ENCODE measurements at regions not wholly inside any gene's neighbourhood (a gene's known extent, or its start where the extent isn't known, plus 50 kb on each side); places are given as distances from the start of the nearest gene placed in this dataset.
A peak's percentile ranks its signal among the peaks of the same experiment; 100 is the strongest.
"Not testable (repeated sequence)": the region's sequence is repeated elsewhere in the genome, so short reads cannot be mapped to it uniquely, and the experiment has no call there.

DNA sequence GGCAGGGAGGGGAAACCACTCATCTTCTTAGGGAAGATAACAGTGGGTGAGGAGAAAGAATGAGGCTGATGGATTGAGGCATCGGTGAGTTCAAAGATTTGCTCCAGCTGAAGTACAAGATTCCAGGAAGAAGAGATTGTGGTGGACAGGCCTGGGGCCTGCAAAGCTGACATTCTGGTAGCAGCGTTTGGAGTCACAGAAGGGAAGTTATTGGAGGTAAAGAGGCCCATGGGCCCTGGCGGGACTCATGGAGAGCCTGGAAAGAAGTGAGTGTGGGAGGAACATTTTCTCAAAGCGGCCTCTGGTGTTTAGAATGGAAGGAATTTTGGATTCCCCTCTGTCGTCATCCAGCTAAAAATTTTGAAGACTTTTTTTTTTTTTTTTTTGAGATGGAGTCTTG is 160.0 kb upstream of the KLF6 start:
- no peak for DNase-seq (ENCODE audit: low read depth, low spot score)

DNA sequence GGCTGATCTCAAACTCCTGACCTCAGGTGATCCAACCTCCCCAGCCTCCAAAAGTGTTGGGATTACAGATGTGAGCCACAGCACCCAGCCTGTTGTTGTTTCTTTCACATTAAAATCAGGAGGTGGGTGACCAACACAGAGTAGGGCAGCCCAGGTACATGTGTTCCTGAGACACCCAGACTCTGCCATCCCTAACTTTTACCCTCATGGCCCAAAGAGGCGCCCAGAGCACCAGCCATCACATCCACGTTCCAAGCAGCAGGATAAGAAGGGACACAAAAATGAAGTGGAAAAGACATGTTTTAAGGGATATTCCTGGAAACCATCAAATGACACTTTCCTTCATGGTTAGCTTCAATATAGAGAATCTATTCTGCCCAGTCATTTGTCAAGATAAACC is 159.6 kb upstream of the KLF6 start:
- DNase-seq (ENCODE audit: low read depth, low spot score), result no peak

DNA sequence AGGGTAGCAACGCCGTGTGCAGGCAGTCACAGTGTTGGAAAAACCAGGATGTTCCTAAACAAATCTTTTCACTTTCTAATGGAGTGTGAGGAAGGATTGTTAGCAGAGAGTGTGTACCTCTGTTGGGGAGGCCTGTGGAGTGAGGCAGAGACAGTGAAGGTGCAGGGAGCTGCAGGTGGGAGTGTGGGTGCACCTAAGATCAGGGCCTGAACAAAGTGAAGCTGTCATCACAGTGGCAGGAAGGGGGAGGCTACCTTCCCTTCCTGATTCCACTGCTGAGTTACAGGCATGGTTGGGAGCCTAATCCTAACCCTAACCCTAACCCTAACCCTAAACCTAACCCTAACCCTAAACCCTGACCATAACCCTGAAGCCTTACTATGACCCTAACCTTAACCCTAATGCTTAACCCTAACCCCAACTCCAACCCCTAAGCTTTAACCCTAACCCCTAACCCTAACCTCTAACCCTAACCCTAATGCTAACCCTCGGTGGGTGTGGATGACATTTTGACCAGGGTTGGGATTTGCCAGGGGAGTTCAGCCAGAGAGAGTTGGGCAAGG is 158.8 kb upstream of the KLF6 start:
- DNase-seq (ENCODE audit: low read depth, low spot score), result no peak

DNA sequence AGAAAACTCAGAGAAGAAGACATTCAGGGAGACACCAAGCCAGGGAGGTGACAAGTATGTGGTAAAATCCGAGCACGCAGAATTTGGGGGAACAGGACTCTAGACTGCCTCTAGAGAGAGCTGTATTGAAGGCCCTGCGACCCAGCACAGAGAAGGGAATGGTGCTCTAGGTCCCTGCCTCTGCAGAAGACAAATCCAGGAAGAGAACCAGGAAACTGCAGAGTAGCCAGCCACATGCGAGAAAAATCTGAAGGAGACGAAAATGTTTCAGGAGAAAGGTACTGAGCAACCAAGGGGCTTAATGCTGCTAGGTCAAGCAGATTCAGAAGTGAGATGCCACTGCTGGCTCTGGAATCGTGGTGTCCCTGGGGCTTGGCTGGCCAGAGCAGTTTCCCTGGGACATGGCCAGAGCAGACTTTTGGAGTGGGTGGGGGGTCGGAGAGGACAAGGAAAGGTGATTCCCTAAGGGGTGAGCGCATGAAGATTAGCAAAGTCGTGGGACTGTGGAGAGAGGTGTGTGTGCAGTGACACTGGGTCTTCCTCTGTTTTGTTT is 158.0 kb upstream of the KLF6 start:
- DNase-seq (ENCODE audit: low read depth, low spot score), result no peak

DNA sequence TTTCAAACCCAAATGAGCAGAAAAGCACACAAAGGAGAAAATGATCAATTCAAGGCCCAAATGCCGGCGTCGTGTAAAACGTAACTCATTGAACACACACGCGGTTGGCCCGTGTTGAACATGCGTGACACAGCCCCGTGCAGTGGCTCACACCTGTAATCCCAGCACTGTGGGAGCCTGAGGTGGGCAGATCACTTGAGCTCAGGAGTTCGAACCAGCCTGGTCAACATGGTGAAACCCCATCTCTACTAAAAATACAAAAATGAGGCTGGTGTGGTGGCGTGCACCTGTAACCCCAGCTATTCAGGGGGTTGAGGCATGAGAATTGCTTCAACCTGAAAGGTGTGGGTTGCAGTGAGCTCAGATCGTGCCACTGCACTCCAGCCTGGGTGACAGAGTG is 156.7 kb upstream of the KLF6 start:
- no peak for DNase-seq (ENCODE audit: low read depth, low spot score)

DNA sequence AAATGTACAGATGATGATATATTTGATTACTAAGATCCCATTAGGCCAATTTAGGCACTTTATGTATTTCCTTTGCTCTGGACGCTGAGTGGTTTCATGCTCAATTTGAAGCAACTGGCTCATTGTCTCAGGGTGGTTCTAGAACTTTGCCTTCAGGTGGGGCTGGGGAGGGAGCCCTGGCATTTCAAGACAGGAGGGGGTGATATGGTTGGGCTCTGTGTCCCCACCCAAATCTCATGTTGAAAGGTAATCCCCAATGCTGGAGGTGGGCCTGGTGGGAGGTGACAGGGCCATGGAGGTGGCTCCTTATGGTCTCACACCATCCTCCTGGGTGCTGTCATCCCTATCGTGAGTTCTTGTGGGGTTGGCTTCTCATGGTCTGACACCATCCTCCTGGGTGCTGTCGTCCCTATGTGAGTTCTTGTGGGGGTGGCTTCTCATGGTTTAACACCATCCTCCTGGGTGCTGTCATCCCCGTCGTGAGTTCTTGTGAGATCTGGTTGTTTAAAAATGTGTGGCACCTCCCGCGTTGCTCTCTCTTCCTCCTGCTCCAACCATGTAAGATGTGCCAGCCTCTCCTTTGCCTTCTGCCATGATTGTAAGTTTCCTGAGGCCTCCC is 151.5 kb upstream of the KLF6 start:
- no peak for DNase-seq (ENCODE audit: low read depth, low spot score)

DNA sequence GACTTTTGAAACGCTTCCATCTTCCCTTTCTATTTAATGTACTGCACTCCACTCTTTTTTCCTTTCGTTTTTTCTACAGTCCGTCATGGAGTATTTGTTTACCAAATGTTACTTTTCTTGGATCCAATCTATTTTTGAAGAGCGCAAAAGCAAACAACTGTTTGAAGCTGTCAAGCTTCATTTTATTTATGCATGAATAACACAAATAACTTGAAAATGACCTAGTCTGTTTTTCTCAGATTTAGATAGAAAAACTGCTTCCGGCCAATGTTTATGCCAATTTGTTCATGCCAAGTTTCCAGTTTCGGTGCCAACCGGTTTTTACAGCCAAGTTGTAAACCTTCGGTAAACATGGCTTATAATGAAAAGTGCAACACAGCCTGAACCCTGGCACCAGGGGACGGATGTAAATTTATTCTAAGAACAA is 150.9 kb upstream of the KLF6 start:
- peak; percentile 89 for DNase-seq (ENCODE audit: low read depth, low spot score)

DNA sequence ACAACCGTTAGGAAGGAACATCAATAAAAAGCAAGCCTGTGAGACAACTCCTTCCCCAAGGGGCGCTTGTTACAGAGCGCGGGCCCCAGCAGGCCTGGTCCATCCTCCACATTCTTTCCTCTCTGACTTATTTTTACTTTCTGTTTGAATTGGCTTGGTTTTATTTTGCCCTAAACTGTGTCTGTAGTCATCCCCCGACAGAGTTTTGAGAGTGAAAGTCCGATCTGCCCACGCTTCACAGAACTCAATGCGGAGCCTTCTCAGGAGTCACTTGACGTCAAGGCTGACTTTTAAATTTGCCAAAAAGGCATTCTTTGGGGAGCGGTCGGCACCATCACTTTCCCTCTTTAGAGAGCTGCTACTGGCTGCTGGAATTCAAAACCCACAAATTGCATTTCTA is 150.1 kb upstream of the KLF6 start:
- peak; percentile 87 for DNase-seq (ENCODE audit: low read depth, low spot score)

DNA sequence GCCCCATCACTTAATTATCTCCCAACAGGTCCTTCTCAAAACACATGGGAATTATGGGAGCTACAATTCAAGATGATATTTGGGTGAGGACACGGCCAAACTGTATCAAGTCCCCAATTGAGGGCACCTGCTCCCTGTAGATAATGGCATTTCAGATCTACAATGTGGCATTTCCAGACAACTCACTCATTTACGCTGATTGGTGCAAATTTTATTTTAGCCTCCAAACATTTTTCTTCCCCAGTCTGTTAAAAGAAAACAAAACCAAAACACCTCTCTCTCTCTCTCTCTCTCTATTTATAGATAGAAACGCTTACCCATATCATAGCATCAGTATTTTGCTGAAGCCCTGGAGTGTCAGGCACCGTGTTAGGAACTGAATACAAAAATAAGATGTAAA is 148.7 kb upstream of the KLF6 start:
- DNase-seq (ENCODE audit: low read depth, low spot score), result no peak

DNA sequence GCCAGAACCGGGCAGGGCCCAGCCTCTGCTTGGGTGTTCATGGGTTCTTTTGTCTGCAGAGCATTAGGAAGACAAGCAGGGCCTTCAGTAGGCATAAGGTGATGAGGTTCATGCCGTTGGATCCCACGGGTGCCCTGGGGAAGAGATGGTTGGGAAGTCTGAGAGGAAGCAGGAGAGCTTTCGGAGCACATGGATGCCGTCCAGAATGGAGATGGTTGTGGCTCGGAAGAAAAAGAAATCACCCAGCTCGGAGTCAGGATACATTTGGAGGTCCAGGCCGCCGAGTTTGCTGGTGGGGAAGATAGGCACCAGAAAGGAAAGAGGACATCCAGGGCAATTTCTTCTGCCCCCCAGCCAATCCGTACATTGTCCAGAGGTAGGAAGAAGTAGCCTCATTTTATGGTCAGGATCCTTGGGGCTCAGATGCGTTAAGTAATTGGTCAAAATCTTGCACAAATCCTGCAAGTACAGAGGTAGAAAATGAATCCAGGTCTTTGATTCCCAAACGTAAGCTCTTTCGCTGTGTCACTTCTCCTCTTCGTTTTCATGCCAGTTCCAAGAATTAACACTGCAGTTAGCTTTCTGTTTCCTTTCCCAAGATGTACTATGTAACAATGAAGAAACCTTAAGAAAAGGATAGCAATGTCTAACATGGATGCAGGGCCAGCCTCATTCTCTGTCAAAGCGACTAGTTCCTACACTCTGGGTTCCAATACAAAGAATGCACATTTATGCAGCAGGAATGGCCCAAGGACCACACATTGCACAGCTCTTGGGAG is 147.8 kb upstream of the KLF6 start:
- no peak for DNase-seq (ENCODE audit: low read depth, low spot score)

DNA sequence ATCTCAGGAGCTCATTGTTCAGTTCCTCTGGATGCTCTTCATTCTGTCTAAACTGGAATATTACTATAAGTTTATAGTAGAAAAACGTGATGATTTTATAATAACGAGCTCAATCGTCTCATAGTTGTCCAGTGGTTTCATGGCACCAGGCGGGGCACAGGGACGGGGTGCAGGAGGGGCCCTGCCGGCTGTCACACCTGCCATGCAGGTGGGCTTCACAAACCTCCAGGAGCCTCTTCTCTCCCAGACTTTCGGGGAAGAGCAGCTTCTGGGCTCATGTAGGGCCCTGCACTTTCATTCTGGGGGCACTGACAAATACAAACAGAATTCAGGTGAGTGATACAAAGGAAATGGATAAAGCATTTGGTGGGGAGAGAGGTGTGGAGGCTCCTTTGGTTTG is 146.9 kb upstream of the KLF6 start:
- DNase-seq (ENCODE audit: low read depth, low spot score), result no peak

DNA sequence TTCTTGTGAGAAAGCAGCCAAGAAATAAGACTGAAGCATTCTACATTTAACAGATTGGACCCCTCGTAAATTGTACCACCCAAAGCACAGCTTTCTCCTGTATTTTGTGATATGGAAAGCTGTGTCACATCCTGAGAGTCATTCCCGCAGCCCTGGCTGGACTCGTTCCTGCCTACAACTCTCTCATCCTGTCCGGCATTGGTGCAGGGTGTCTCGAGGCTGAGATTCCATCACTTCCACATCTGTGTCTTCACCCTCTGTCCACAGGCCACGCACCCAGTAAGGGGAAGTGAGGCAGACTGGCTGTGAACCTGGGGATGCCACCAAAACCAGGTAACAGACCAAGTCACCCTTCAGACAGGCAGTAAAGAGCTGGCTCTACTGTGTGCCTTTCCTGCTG is 146.2 kb upstream of the KLF6 start:
- no peak for DNase-seq (ENCODE audit: low read depth, low spot score)

DNA sequence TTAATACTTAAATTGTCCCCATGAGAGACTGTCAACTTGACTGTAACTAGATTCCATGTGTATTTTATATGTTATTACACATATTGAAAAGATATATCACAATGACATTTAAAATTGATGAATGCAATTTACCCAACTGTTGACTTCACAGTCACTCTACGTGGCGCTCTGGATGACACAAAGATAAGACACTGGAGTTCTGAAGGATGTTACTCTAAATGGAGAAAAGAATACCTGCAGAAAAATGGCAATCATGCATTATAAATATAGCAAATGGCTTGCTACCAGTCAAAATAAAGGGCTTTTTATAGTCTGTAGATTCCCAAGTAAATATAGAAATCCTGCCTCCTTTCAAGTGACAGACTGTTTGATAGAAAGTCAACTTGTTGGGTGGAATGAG is 143.6 kb upstream of the KLF6 start:
- DNase-seq (ENCODE audit: low read depth, low spot score), result no peak

DNA sequence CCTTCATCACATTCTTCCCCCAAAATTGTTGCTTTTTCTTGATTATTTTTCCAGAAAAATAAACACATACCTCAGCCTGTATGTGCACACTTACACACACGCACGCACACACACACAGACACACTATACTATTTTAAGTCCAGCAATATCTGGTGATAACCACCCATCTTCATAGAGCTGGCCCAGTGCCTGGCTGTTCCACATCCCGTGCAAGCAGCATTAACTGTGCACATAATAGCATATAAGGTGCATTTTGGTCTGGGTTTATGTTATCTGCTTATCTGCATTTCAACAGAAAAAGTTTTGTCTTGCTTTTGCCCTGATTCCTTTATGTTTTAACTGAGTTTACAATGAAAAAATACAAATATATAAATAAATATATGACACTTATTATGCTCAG is 143.1 kb upstream of the KLF6 start:
- no peak for DNase-seq (ENCODE audit: low read depth, low spot score)

DNA sequence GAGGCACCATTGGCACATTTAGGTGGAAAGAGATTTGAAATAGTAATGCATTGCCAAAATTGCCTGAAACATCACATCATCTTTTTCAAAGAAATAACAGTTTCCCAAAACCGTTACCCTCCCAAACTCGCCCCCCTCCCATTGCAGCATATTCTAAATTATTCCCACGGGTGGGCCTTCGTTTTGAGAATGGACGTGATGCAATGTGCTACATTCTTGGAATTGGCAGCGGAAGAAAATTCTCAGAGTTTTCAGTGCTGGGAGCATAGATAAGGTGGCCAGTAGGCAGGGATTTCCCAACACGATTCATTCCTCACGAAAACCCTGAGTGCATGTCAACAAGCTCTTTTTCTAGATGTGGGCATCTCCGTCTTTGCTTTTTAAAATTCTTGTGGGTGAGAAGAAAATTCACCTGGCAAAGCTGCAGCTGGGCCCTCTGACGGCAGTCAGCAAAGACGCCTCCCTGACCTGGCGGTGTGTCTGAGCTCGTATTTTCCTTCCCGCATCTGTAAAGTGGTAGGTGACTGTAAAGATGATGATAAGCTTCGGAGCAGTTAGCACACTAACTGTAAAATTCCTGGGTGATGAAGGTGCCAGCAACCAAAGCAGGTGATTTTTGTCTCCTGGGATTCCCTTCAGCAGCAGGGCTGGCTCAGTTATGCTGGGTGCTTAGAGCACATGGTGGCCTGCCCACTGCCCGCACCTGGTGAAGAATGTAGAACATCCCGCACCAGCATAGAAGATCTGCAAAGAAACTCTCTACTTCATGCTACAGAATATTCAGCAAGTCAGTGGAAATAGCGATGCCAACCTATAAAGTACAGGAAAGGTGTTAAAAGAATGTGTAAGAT is 141.9 kb upstream of the KLF6 start:
- peak; percentile 81 for DNase-seq (ENCODE audit: low read depth, low spot score)

DNA sequence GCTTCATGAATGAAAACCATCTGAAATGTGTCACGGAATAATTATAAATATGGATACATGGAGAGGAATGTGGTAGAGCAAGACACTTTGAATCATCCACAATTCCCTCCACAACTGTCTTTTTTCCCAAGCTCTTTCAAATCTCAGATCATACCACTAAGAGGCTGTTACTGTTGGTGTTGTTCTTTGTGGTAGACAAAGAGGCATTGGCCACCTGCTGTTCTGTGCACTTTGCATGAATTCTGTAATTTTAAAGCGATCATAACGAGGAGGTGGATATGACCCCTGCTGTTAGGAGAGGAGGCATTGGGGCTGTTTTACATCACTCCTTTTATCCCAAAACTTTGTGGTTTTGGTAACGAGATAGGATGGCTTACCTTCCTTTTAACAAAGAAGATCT is 141.2 kb upstream of the KLF6 start:
- DNase-seq (ENCODE audit: low read depth, low spot score), result no peak

DNA sequence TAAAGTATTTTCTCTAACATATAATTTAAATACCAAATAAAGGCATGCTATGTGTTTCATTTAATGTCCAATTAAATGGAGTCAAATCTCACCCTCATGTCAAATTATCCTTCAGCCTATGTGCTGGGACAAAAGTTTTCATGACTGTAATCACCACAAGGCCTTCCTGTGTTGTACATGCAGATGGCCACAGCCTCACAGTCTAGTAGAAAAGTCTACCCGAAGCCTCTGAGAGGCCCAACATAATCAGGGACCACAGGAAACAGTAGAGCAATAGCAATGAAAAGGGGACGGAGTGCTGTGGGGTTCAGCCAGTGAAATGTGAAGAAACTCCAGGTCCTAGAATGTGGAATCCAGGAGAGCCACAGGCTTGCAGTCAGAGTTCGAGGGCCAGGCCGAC is 140.2 kb upstream of the KLF6 start:
- no peak for DNase-seq (ENCODE audit: low read depth, low spot score)

DNA sequence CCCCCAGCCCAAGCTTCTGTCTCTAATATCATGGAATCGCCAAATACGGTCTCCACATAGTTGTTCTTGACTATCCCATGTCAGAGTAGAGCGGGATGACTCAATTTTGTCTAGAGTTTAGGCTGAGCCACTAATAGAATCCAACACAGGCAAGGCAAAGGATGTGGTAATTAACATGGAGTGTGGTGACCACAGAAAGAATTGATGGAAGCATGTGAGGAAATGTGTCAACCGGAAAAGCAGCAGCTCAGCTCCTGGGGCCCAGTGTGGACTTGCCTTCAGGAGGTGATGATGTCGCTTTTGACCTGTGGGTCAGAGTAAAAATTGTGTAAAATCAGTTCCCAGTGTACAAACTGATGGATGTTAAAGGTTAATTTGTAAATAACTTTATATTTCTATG is 139.3 kb upstream of the KLF6 start:
- DNase-seq (ENCODE audit: low read depth, low spot score), result peak; percentile 77

DNA sequence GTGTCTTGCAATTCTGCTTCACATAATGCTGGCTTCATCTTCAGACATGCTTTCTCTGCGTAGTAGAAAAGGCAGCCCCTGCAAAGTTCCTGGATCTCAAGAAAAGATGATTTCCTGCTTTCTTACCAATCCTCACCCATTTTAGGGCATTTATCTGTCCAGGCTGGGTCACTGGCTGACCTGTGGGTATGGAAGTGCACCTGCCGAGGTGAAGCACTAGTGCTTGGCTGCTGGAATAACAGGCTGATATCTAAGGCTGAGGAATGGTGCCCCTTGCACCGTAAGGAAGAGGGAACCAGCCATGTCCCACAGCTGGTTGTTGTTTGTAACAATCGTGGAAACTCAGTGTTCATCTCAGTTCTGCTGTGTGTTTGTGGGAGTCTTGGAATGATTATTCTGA is 138.0 kb upstream of the KLF6 start:
- DNase-seq (ENCODE audit: low read depth, low spot score), result no peak

DNA sequence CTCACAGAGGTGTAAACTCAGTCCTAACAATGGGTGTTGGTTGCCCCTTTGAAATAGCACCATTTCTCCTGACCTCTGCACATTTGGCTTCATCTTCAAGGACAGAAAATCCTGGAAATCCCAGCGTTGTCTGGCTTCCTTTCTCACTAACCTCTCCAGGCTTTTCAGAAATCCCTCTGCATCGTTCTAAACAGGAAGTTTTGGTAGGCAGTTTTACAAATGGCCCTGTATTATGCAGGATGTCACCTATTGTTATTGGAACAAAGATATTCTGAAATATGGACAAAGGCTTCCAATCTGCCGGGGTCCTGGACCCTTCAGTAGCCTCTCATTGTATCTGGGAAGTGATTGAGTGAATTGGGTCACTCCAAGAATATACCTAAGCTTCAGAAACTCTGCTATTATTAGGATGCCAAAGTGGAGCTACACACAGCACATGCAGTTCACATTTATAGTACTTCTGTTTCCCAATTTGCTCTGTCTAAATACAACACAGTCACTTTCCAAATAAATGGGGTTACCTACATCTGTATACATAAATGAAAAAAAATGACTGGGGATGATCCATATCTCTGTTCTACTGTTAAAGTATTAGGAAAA is 134.8 kb upstream of the KLF6 start:
- DNase-seq (ENCODE audit: low read depth, low spot score), result no peak

DNA sequence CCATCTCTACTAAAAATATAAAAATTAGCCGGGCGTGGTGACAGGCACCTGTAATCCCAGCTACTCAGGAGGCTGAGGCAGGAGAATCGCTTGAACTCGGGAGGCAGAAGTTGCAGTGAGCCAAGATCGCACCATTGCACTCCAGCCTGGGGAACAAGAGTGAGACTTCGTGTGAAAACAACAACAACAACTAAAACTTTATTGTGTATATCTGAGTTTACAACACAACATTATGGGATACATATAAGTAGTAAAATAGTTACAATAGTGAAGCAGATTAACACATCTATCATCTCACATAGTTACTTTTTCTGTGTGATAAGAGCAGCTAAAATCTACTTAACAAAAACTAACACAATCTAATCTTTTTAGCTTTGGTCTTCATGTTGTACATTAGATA is 132.4 kb upstream of the KLF6 start:
- DNase-seq (ENCODE audit: low read depth, low spot score), result not testable (repeated sequence)

DNA sequence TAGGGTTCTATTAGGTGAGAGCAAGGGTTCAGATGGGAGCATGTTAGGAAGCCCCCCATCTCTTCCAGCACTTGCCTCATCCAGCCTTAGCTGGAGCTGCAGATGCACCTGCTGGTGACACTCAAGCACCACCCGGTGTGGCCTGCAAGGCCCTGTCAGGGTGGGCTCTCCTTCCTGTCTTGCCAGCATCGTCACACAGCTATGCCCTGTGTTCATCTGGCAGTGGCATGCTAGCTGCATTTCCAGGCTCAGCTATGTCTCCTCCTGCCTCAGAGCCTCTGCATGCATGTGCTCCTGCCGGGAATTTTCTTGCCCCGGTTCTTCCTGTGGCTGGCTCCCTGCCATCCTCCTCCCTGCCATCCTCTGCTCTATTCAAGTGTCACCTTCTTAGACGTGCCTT is 129.7 kb upstream of the KLF6 start:
- DNase-seq (ENCODE audit: low read depth, low spot score), result no peak

Data from astrocyte of the hippocampus (primary cell).